T-helper 22 cell (primary cell): ENCODE measurements at regions not wholly inside any gene's neighbourhood (a gene's known extent, or its start where the extent isn't known, plus 50 kb on each side); places are given as distances from the start of the nearest gene placed in this dataset.

Experiments used
- DNase-seq: peaks from one replicate; pipeline ENCODE4 v3.0.0-alpha.2; 2020; ENCODE audit warnings: low read depth

DNA sequence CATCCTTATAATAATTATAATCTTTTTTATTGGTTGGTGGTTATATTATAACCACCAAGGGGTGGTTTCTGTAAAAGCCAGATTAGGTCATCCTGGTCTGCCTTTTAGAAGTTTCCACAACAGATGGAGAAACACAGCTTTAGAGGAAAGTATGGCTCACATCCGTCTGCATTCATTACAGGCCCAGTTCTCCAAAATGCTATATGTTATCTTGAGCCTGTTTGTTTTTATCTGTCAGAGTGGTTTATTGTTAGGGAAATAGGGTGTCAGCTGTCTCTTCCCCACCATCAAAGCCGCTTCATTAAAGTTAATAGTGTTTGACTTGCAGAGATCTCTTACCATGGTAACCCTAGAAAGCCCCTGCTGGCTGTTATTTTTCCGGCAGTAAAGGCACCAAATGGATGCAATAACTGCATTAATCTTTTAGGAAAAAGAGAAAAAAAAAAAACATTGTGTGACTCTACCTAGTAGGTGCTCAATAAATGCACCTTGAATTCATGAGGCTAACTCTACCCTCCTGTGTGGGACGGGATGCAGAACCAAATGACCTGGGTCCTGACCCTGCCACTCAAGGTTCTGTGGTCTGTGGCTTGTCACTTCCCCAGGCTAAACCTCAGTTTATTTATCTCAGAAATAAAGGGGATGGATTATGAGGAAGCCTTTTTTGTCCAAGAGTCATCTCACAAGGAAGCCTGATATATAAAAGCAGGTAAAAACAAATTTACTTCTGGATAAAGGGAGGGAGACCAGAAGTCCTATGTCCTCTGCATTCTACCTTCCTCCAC, 118.3 kb downstream of the WT1 start:
- DNase-seq, result no peak

DNA sequence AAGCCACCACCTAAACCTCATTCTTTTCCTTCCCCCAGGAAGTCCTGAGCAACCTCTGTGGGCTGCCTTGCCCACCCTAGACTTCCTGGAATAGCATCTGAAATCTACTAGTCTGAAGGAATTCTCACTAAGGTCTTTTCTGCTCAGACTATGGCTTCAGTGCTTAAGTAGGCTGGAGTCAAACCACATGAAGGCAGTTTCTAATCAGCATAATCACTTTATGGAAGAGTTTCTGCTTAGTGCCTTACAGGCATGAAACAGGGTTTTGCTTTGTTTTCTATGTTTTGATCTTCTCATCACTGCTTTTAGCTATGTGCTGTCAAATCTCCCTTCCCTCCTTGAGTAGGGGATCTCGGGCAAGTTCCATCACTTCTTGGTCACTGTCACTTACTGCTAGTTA, 117.7 kb downstream of the WT1 start:
- no peak for DNase-seq

DNA sequence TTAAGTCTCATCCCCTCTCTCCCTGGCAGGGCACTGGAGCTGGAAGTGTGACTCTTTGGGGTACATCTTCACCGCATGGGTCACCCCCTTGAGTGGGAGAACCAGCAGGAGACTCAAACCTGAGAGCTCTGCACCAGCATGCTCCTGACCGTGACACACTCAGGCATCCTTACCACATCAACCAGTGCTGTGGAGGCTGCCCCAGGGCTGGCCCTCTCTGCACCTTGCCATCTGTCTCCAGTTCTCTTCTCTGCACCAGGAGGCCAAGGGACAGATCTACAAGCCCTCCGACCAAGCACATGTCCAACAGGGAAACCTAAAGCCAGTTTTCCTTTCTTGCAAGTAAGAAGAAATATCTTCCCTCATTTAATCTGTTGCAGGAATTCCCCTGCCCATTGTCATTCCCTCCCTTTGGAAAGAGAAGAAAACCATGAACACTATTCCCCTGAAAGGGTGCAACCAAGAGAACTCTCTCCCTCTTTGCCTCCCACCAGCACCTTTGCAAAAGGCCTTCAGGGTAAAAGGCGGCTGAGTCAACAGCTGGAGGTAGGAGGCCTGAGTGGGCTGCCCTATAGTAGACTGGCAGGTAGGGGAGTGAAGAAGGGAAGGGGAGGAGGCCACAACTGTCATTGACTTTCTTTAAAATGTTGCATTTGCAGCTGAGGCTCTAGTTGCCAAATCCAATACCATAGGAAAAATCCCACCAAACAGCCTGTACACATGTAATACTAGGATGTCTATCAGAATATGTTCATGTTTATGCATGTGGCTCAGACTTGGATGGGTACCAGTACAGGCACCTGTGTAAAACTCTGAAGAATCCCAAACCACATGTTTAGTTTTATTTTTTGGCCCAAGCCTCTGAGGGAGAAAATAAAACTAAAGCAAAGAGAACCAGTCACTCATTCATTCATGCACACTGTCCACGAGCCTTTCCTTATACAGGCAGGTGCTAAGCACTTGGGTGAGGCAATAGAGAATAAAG, 117.0 kb downstream of the WT1 start:
- DNase-seq, result no peak

DNA sequence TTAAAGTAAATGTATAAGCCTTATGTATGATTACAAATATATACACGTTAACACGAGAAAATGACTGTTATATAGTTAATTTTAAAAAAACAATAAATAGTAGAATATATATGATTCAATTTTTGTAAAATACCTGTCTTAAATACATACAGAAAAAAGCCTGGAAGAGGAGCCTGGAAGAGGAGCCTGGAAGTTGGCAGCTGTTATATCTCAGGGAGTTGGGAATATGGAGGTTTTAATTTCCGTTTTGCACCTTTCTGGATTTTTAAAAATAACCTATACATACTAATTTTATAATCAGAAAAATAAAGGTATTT, 111.6 kb downstream of the WT1 start:
- no peak for DNase-seq

DNA sequence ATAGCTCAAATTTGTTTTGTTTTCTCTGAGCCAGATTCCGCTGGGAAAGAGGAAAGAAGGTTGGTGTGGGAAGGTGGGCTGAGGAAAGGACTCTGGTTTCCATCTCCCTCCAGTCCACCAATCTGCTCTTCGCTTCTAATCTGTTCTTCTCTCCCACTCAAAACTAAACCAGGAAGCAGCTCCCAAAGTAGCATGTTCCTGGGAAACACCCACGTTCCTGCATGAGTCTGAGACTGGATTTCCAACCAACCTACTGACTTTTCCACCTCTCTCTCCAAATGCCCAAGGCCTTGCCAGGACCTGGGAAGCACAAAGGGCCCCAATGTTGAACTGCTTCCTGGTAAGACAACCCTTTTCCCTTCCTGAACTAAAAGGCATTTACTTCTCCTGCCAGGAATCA, 110.2 kb downstream of the WT1 start:
- DNase-seq, result no peak

DNA sequence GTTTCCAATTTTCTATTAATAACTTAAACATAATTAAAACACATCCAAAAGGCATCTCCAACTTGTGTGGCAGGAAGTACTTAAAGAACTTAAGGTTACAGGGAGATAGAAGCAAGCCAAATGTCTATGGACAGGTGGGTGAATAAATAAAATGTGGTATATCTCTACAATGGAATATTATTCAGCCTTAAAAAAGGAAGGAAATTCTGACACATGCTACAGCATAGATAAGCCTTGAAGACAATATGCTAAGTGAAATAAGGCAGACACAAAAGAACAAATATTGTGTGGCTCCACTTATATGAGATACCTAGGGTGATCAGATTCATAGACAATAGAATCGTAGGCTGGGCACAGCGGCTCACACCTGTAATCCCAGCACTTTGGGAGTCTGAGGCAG, 109.6 kb downstream of the WT1 start:
- DNase-seq, result no peak

DNA sequence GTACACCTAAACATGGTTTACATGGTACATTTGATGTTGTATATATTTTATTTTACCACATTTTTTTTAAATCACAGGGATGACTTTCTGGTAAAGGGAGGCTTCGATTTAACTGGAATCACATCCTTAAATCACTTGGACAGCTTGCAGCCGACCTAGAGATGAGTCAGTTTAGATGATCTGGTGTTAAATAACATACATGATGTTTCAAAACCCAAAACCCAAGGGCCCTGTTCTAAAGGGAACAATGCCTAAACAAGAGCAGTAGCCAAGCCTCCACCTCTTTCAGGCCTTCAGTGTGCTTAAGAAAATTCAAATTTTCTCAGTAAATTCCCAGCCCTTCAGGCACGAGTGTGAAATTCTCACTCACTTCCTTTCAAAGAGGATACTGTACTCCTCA, 108.8 kb downstream of the WT1 start:
- DNase-seq, result no peak

DNA sequence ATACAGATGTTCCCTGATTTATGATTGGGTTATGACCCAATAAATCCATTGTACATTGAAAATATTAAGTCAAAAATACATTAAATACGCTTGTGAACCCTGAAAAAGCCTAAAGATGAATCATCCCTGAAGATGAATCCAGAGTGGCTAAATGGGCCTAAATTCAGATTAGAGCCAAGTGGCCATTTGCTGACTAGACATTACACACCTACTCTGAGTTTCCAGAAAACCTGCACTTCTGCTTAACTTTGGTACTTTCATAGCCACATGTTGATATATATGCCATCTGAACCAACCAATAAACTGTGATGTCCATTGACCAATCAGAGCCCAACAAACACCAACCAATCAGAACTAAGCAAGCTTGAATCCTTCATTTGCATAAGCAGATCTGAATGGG, 106.9 kb downstream of the WT1 start:
- no peak for DNase-seq

DNA sequence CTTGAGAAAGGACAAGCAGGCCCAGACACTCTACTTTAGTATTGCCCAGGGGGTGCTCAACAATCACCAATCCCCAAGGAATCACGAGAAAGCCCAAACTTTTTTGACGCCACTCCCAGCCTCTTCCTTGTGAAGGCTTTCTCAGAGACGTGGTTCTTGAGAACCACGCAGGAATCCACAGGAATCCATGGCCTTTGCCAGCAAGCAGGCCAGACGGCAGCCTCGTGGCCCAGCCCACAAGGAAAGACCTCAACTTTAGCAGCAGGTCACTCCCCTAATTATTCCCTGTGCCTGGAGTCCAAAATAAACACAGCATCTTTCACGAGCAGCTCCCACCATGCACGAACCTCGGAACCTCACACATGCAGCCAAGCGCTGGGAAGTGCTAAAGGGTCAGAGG, 104.2 kb downstream of the WT1 start:
- no peak for DNase-seq

DNA sequence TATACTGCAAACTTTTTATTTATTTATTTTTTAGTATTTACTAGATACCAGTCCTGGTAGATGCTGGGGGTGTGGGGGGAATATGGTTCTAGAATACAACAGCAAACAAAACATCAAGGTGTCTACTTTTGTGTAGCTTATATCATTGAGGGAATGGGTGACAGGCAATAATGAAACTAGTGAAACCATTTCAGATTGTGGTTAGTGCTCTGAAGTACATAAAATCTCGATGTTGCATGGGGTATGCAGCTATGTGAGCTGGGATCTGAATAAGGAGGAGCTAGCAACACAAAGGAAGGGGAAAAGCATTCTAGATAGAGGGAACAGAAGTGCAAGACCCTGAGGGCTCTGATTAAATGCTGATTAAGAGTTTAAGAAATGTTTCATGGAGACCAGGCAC, 103.5 kb downstream of the WT1 start:
- no peak for DNase-seq

DNA sequence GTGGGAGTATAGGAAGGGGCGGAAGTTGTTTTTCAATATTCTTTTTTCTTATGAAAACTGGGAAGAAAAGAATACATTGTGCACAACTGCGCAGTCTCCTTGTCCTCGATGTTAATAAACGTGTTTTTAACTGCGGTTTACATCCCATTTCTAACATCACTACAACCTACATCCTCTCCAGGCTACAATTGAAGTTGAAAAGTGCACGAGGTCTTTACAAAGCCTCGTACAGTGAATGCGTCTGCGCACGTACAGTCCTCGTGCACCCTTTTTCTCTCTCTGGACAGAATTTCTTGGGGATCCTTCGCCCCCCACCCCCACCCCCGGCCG, 102.4 kb downstream of the WT1 start:
- DNase-seq, result no peak

DNA sequence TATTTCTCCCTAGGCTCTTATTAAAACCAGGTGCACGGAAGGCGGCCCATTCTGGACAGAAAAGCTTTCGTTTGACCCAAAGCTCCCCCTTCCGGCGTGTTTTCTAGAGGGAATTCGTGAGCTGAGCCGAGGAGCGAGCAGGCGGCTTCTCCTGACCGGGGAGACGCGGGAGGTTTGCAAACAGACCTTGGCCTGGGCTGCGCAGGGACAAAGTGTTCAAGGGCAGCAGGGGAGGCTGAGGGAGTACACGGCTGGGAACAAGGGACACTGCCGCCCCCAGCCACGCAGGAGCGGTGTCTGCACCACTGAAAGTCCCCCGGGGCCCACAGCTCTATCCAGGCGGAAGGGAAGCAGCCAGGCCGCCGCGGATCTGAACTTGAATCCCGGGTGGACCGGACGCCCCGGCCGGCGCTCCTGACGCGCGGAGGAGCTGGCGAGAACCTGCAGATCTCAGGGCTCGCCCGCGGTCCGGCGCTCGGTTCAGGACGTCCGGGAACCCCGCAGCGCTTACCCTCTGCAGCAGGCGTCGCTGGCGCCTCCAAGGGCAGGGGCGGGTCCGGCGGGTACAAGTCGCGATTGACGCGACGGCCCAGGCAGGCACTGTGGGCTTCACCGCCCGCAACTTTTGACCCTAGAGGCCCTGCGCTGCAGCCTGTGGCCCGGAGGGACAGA, 101.9 kb downstream of the WT1 start:
- DNase-seq, result no peak

DNA sequence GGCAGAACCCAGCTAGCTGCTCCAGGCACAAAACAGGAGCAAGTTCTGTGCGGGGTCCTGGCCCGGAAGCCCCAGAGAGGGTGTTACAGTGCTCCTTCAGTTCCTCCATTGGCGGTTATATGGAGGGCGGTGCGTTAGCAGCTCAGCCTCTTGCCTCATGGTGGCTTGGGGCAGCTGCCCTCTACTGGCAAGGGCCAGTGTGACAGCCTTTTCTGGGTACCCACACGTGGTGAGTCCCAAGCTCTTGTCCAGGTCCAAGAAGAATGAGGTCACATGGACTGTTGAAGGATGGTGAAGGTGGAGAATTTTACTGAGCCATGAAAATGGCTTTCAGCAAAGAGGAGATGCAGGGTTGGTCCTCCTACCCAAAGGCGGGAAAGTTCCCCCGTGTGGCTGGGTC, 100.5 kb downstream of the WT1 start:
- no peak for DNase-seq
